Tibial nerve (tissue), 3 donors: ENCODE measurements at regions not wholly inside any gene's neighbourhood (a gene's known extent, or its start where the extent isn't known, plus 50 kb on each side); places are given as distances from the start of the nearest gene placed in this dataset.

Experiments
- CTCF ChIP-seq, 5 experiments: fragments of 200-600 bp in 3 of 5; fragments of 450-650 bp in 2 of 5; sonication (generic) in 3 of 5; IDR thresholded peaks; one replicate each; pipeline ENCODE4 v1.5.1; 2016 to 2019; ENCODE audit warnings: antibody characterized with exemption in 5 of 5, mild to moderate bottlenecking in 3 of 5, moderate library complexity in 2 of 5
- POLR2A ChIP-seq, 2 donors: fragments of 450-650 bp; IDR thresholded peaks; one replicate each; pipeline ENCODE4 v1.6.1; 2017; ENCODE audit warnings: antibody characterized with exemption in 2 of 2, mild to moderate bottlenecking in 2 of 2, moderate library complexity in 2 of 2

- no peak for TF ChIP-seq CTCF (IDR thresholded peaks at IDR 0.05)
- TF ChIP-seq POLR2A (IDR thresholded peaks at IDR 0.05) = no peak
Observed at GRCh38 chr19:27962264-27962663, 1250.7 kb downstream of the UQCRFS1 start.
